Esophagus squamous epithelium (tissue), 5 donors: ENCODE measurements at regions not wholly inside any gene's neighbourhood (a gene's known extent, or its start where the extent isn't known, plus 50 kb on each side); places are given as distances from the start of the nearest gene placed in this dataset.

Source experiments
- DNase-seq: peaks from one replicate; lab custom pipeline; 2025; lab: John Stamatoyannopoulos, UW
- H3K27ac ChIP-seq, 4 donors: fragments of 200-600 bp; sonication (generic); one replicate each; pipeline ENCODE4 v1.5.1; 2016 to 2019; ENCODE audit warnings: mild to moderate bottlenecking in 1 of 4
- H3K27me3 ChIP-seq, 4 donors: fragments of 200-600 bp; sonication (generic); 1 replicate in 3 of 4; 2 replicates in 1 of 4; pipeline versions ENCODE4 v1.5.1 to v1.6.0; 2017 to 2021; ENCODE audit warnings: antibody characterized with exemption in 1 of 4
- H3K36me3 ChIP-seq, 3 donors: fragments of 200-600 bp; sonication (generic); one replicate each; pipeline ENCODE4 v1.5.1; 2016 to 2019
- H3K4me1 ChIP-seq, 3 donors: fragments of 200-600 bp; sonication (generic); one replicate each; pipeline ENCODE4 v1.5.1; 2017 to 2019
- H3K4me3 ChIP-seq, 4 donors: fragments of 200-600 bp; sonication (generic); 1 replicate in 3 of 4; 2 replicates in 1 of 4; pipeline ENCODE4 v1.5.1; 2016 to 2019; ENCODE audit warnings: mild to moderate bottlenecking in 2 of 4, moderate library complexity in 1 of 4
- H3K9me3 ChIP-seq, 3 donors: fragments of 200-600 bp; sonication (generic); one replicate each; pipeline ENCODE4 v1.5.1; 2016 to 2019
- CTCF ChIP-seq, 6 experiments: fragments of 450-650 bp in 4 of 6; fragments of 200-600 bp in 2 of 6; sonication (generic) in 2 of 6; IDR thresholded peaks; one replicate each; pipeline ENCODE4 v1.5.1; 2016 to 2019; ENCODE audit warnings: antibody characterized with exemption in 6 of 6, mild to moderate bottlenecking in 4 of 6, moderate library complexity in 4 of 6
- POLR2A ChIP-seq, 4 donors: fragments of 450-650 bp; IDR thresholded peaks; one replicate each; pipeline ENCODE4 v1.6.1; 2017; ENCODE audit warnings: antibody characterized with exemption in 4 of 4, mild to moderate bottlenecking in 4 of 4, moderate library complexity in 3 of 4
- WGBS, 2 donors: methylation state at CpG; one replicate each; pipeline ENCODE4 v1.1.5; 2018; 5-methylcytosine and 5-hydroxymethylcytosine counted together
- intact Hi-C: fragments of 100-400 bp; cut with DNase I; formaldehyde crosslinking; loops from one replicate; pipeline ENCODE4 v1.15.0; 2022
- donor health status: DM: yes; HTN: yes; CAD: no.

DNA sequence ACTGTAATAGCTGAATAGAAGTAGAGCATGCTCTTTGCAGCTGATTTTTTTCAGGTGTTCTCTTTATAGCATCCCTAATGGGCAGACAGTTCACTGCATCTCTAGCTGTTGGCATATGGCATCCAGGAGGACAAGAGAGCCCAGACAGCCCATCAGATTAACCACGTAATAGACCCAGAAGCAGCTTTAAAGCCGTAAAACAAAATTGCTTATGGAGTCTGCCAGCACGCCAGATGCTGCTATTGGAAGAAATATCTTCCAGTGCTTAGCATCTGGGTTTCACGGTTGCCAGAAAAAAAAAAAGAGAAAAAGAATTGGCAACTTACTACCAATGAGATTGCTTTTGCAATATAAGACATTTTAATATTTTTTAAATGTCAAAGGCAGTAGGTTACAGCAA, 869.4 kb upstream of the NUDT12 start:
- no peak overlapping the region for H3K27ac ChIP-seq
- peaks cover 0 to 3% (median 0%) of the 10 kb centered on the region in 3 donors for H3K9me3 ChIP-seq
- no peaks in the 10 kb centered on the region for H3K36me3 ChIP-seq
- no peak for DNase-seq
- WGBS, 2 donors: 53 to 64% methylated on average over 4 of the region's 4 CpGs
- no peaks in the 10 kb centered on the region for H3K27me3 ChIP-seq
- intact Hi-C loops: no loop called here
- no peak overlapping the region for H3K4me3 ChIP-seq
- no peaks in the 10 kb centered on the region for H3K4me1 ChIP-seq
- TF ChIP-seq POLR2A (IDR thresholded peaks at IDR 0.05) (no peak), CTCF (IDR thresholded peaks at IDR 0.05) (no peak)

DNA sequence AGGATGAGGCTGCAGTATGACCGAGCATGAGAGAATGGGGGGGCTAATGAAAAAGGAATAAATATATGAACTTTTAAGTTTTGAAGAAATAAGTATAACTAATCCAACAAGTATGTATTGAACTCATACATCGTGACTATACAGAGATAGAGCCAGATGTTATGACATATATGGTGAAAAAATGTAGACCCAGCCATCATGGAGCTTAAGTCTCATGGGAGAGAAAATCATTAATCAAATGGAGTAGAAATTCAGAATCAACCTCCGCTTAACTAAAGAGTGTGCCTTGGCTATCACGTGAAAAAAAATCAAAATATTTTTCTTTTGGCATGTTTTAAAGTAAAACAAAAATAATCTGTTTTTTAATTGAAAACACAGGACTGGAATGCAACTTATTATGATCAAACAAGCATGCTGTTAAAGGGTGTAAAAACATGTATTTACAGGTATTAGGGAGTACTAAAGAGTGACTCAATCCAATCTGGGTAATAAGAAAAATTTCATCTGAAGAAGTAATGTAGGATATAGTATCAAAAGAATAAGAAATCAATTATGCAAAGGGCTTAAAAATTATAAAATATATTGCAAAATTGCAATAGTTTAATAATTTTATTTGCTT, 868.5 kb upstream of the NUDT12 start:
- Histone ChIP-seq H3K36me3 (no peaks in the 10 kb centered on the region), H3K4me3 (no peak overlapping the region), H3K27me3 (no peaks in the 10 kb centered on the region), H3K27ac (no peak overlapping the region), H3K9me3 (peaks cover 0 to 3% (median 0%) of the 10 kb centered on the region in 3 donors), H3K4me1 (no peaks in the 10 kb centered on the region)
- 37 to 50% methylated on average over 4 of the region's 4 CpGs for WGBS, 2 donors
- no peak for TF ChIP-seq POLR2A (IDR thresholded peaks at IDR 0.05)
- TF ChIP-seq CTCF (IDR thresholded peaks at IDR 0.05): no peak
- intact Hi-C loops: no loop called here
- no peak for DNase-seq

DNA sequence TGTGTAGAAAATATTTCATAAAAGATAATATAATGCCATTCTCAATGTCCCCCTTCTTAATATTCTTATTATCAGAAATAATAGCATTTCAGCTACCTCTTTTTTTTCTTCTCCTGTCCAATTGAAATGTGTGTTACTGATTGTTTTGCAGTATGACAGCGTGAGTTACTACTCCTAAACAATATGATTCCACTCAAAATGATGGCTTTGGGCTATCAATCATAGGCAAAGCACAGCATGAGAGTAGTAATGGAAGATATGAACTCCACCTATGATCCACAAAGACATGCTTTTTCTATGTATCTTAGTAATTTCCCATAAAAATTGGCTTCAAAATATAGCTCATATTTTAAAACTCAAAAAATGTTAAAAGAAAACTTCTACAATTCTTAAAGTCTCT, 867.3 kb upstream of the NUDT12 start:
- intact Hi-C loops: no loop called here
- TF ChIP-seq POLR2A (IDR thresholded peaks at IDR 0.05) (no peak), CTCF (IDR thresholded peaks at IDR 0.05) (no peak)
- Histone ChIP-seq H3K9me3 (peaks cover 0 to 3% (median 0%) of the 10 kb centered on the region in 3 donors), H3K36me3 (no peaks in the 10 kb centered on the region), H3K27ac (no peak overlapping the region), H3K27me3 (no peaks in the 10 kb centered on the region), H3K4me1 (no peaks in the 10 kb centered on the region), H3K4me3 (no peak overlapping the region)
- no peak for DNase-seq
- 67 to 71% methylated on average over 1 of the region's 1 CpG for WGBS, 2 donors

DNA sequence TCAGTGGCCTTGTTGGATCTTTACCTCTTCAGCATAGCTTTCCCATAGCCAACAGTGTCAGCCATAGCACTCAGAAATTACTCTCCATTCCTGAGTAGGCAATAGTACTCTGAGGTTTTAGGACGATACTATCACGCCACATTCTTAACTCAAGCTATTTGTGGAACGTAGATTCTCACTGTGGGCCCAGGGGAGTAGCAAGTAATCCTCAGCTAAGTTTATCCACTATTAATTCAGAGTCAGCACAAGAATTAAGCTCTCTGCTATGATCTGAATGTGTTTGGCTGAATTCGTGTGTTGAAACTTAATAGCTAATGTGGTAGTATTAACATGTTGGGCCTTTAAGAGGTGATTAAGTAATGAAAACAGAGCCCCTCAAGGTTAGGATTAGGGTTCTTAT, 858.8 kb upstream of the NUDT12 start:
- no peak for DNase-seq
- WGBS, 2 donors: 71 to 75% methylated on average over 4 of the region's 4 CpGs
- no peak for TF ChIP-seq CTCF (IDR thresholded peaks at IDR 0.05)
- TF ChIP-seq POLR2A (IDR thresholded peaks at IDR 0.05): no peak
- Histone ChIP-seq H3K36me3 (no peaks in the 10 kb centered on the region), H3K27me3 (no peaks in the 10 kb centered on the region), H3K27ac (no peak overlapping the region), H3K4me3 (no peak overlapping the region), H3K9me3 (no peaks in the 10 kb centered on the region), H3K4me1 (no peaks in the 10 kb centered on the region)
- intact Hi-C loops: no loop called here

GRCh38 chr5:104418056-104418455, 855.5 kb upstream of the NUDT12 start:
- 73 to 84% methylated on average over 1 of the region's 1 CpG for WGBS, 2 donors
- intact Hi-C loops: no loop called here
- no peaks in the 10 kb centered on the region for H3K4me1 ChIP-seq

More at GRCh38 chr5:104418056-104418455, 855.5 kb upstream of the NUDT12 start:
- H3K36me3 ChIP-seq: no peaks in the 10 kb centered on the region
- H3K27me3 ChIP-seq: no peaks in the 10 kb centered on the region
- no peak overlapping the region for H3K4me3 ChIP-seq
- no peak for TF ChIP-seq CTCF (IDR thresholded peaks at IDR 0.05)
- TF ChIP-seq POLR2A (IDR thresholded peaks at IDR 0.05): no peak
- no peaks in the 10 kb centered on the region for H3K9me3 ChIP-seq
- no peak overlapping the region for H3K27ac ChIP-seq
- DNase-seq: no peak
